ENCODE measurements at regions not wholly inside any gene's neighbourhood (a gene's known extent, or its start where the extent isn't known, plus 50 kb on each side); places are given as distances from the start of the nearest gene placed in this dataset.

DNA sequence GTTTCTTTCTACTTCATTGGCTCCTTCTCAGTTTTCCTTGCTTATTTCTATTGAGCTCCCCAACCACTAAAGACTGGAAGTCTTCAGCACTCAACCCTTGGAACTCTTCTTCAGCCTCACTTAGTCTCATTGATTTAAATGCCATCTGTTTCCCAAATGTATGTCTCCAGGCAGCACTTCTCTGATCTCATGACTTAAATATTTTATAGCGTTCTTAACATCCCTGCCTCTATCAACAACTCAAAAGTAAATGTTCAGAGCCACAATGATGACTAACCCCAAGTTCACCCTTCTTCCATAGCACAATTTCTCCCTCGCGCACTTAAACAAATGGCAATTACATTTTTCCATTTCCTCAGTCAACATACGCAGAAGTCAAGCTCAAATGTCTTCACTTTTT lies 1393.3 kb downstream of the ARAP2 start:
- TF ChIP-seq TAF1 (IDR thresholded peaks at IDR 0.05; ENCODE audit: borderline replicate concordance, low read depth, low read length), result no peak
- no peak for TF ChIP-seq POLR2AphosphoS5 (IDR thresholded peaks at IDR 0.05; ENCODE audit: low read depth, low read length)
- no peak for TF ChIP-seq POLR2A (IDR thresholded peaks at IDR 0.05; ENCODE audit: low read depth, low read length)
- FAIRE-seq (no peak), DNase-seq (ENCODE audit: insufficient read length) (no peak)

DNA sequence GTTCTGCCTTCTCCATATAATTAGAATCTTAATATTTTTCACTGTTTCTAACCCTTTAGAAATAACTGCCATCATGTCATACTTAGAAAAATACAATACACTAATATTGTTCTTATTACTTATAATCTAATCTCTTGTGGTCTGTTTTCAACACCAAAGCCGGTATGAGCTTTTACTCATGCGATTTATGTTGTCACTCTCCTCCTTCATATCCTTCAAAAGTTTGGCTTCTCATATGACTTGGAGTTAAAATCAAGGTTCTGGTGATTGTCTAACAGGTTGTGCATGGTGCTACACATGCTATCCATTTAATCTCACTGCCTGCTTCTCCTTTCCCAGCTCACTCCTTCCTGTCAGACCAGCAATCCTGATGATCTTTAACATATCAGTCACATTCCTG lies 1392.9 kb downstream of the ARAP2 start:
- TF ChIP-seq TAF1 (IDR thresholded peaks at IDR 0.05; ENCODE audit: borderline replicate concordance, low read depth, low read length), result no peak
- no peak for TF ChIP-seq POLR2A (IDR thresholded peaks at IDR 0.05; ENCODE audit: low read depth, low read length)
- no peak for TF ChIP-seq POLR2AphosphoS5 (IDR thresholded peaks at IDR 0.05; ENCODE audit: low read depth, low read length)
- FAIRE-seq (no peak), DNase-seq (ENCODE audit: insufficient read length) (no peak)

GRCh38 chr4:34854451-34854850 lies 1389.9 kb downstream of the ARAP2 start:
- no peak for FAIRE-seq
- TF ChIP-seq TAF1 (IDR thresholded peaks at IDR 0.05; ENCODE audit: borderline replicate concordance, low read depth, low read length) (no peak), POLR2A (IDR thresholded peaks at IDR 0.05; ENCODE audit: low read depth, low read length) (no peak), POLR2AphosphoS5 (IDR thresholded peaks at IDR 0.05; ENCODE audit: low read depth, low read length) (no peak)
- no peak for DNase-seq (ENCODE audit: insufficient read length)

DNA sequence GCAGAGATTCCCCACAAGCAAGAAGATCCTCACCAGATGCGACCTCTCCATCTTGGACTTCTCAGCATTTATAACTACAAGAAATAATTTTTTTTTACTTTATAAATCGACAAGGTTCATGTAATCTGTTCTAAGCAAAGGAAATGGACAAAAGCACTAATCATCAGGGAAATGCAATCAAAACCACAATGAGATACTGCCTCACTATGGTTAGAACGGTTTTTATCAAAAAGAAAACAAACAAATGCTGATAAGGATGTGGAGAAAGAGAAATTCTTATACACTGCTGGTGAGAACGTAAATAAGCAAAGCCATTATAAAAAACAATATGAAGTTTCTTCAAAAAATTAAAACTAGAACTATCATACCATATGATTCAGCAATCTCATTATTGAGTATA lies 1382.6 kb downstream of the ARAP2 start:
- no peak for TF ChIP-seq POLR2AphosphoS5 (IDR thresholded peaks at IDR 0.05; ENCODE audit: low read depth, low read length)
- no peak for FAIRE-seq
- DNase-seq (ENCODE audit: insufficient read length), result no peak

GRCh38 chr4:34878961-34879360 lies 1365.4 kb downstream of the ARAP2 start:
- DNase-seq (ENCODE audit: insufficient read length) (no peak), FAIRE-seq (no peak)
- TF ChIP-seq POLR2A (IDR thresholded peaks at IDR 0.05; ENCODE audit: low read depth, low read length), result no peak

DNA sequence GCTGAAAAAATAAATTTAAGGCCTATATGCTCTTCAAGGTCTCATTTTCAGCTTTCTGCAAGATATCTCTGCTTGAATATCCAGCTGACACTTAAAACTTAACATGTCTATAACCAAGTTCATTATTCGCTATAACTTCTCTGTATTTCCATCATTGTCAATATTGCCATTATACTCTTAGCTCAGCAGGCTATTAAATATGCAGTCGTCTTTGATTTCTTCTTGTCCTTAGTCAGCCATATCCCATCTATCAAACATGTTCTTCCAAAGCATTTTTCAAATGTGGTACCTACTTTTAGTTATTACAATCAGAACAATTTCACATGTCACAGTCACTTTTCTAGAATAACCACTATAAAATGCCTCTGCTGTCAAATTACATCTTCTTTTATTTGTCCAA lies 1364.1 kb downstream of the ARAP2 start:
- DNase-seq (ENCODE audit: insufficient read length) (no peak), FAIRE-seq (no peak)
- TF ChIP-seq POLR2AphosphoS5 (IDR thresholded peaks at IDR 0.05; ENCODE audit: low read depth, low read length) (no peak), POLR2A (IDR thresholded peaks at IDR 0.05; ENCODE audit: low read depth, low read length) (no peak), TAF1 (IDR thresholded peaks at IDR 0.05; ENCODE audit: borderline replicate concordance, low read depth, low read length) (no peak)

GRCh38 chr4:34891892-34892291 lies 1352.4 kb downstream of the ARAP2 start:
- FAIRE-seq (no peak), DNase-seq (ENCODE audit: insufficient read length) (no peak)
- TF ChIP-seq POLR2A (IDR thresholded peaks at IDR 0.05; ENCODE audit: low read depth, low read length) (no peak), TAF1 (IDR thresholded peaks at IDR 0.05; ENCODE audit: borderline replicate concordance, low read depth, low read length) (no peak), POLR2AphosphoS5 (IDR thresholded peaks at IDR 0.05; ENCODE audit: low read depth, low read length) (no peak)

- DNase-seq (ENCODE audit: insufficient read length) (no peak), FAIRE-seq (no peak)
These were observed 1350.9 kb downstream of the ARAP2 start for GRCh38 chr4:34893382-34893781.

GRCh38 chr4:34920032-34920431 lies 1324.3 kb downstream of the ARAP2 start:
- TF ChIP-seq POLR2A (IDR thresholded peaks at IDR 0.05; ENCODE audit: low read depth, low read length), result no peak
- TF ChIP-seq TAF1 (IDR thresholded peaks at IDR 0.05; ENCODE audit: borderline replicate concordance, low read depth, low read length), result no peak
- TF ChIP-seq POLR2AphosphoS5 (IDR thresholded peaks at IDR 0.05; ENCODE audit: low read depth, low read length), result no peak
- FAIRE-seq (no peak), DNase-seq (ENCODE audit: insufficient read length) (no peak)

More at GRCh38 chr4:34893382-34893781, 1350.9 kb downstream of the ARAP2 start:
- no peak for TF ChIP-seq TAF1 (IDR thresholded peaks at IDR 0.05; ENCODE audit: borderline replicate concordance, low read depth, low read length)

DNA sequence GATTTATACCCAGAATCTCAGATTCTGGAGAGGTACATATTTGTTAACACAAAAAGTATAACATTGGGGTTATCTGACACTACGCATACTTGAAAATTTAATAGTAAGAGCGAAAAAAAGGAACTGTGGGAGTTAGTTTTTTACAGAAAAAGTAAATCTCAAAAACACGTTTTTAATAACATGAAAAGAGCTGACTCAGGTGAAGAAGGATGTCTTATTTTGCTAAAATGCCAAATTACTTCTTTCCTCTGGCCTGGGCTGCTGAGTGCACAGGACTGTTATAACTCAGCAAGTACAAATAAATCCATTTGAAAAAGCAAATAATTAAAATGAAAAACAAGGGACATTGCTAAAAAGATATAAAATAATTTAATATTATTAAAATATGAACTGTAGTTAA lies 1322.9 kb downstream of the ARAP2 start:
- FAIRE-seq (no peak), DNase-seq (ENCODE audit: insufficient read length) (no peak)
- TF ChIP-seq POLR2AphosphoS5 (IDR thresholded peaks at IDR 0.05; ENCODE audit: low read depth, low read length), result no peak
- TF ChIP-seq POLR2A (IDR thresholded peaks at IDR 0.05; ENCODE audit: low read depth, low read length), result no peak
- TF ChIP-seq TAF1 (IDR thresholded peaks at IDR 0.05; ENCODE audit: borderline replicate concordance, low read depth, low read length), result no peak

- FAIRE-seq (no peak), DNase-seq (ENCODE audit: insufficient read length) (no peak)
These were observed 1322.0 kb downstream of the ARAP2 start for GRCh38 chr4:34922325-34922724.

DNA sequence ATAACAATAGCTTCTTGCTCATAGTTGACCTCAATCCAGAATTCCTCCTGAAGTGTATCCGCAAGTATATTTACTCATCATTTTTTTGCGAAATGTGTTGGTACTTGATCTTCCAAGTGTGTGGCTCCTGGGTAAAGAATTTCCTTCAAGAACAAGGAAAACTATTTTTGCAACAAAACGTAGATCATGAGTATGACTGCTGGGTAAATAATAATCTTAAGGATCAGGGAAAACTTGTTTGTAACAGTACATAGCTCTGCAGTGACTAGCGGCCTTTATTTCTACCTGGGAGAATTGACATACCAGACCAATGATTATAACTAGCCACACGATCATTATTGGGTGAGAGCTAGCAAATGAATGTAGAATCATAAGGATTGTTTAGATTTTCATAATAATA lies 1311.7 kb downstream of the ARAP2 start:
- DNase-seq (ENCODE audit: insufficient read length) (no peak), FAIRE-seq (no peak)
- TF ChIP-seq POLR2A (IDR thresholded peaks at IDR 0.05; ENCODE audit: low read depth, low read length) (no peak), TAF1 (IDR thresholded peaks at IDR 0.05; ENCODE audit: borderline replicate concordance, low read depth, low read length) (no peak)

More at GRCh38 chr4:34922325-34922724, 1322.0 kb downstream of the ARAP2 start:
- TF ChIP-seq POLR2AphosphoS5 (IDR thresholded peaks at IDR 0.05; ENCODE audit: low read depth, low read length) (no peak), TAF1 (IDR thresholded peaks at IDR 0.05; ENCODE audit: borderline replicate concordance, low read depth, low read length) (no peak), POLR2A (IDR thresholded peaks at IDR 0.05; ENCODE audit: low read depth, low read length) (no peak)

- FAIRE-seq (no peak), DNase-seq (ENCODE audit: insufficient read length) (no peak)
- TF ChIP-seq POLR2A (IDR thresholded peaks at IDR 0.05; ENCODE audit: low read depth, low read length) (no peak), POLR2AphosphoS5 (IDR thresholded peaks at IDR 0.05; ENCODE audit: low read depth, low read length) (no peak), TAF1 (IDR thresholded peaks at IDR 0.05; ENCODE audit: borderline replicate concordance, low read depth, low read length) (no peak)
These were observed 1308.6 kb downstream of the ARAP2 start for GRCh38 chr4:34935739-34936138.
